Ovary (tissue), 7 donors: ENCODE measurements at regions not wholly inside any gene's neighbourhood (a gene's known extent, or its start where the extent isn't known, plus 50 kb on each side); places are given as distances from the start of the nearest gene placed in this dataset.

Experiments
- DNase-seq, 5 donors: peaks; one replicate each; pipeline ENCODE4 v3.0.0-alpha.2; 2019 to 2020
- H3K27ac ChIP-seq, 2 donors: fragments of 200-600 bp; one replicate each; pipeline versions ENCODE4 v1.5.1 to v1.8.0; 2019 to 2022
- H3K27me3 ChIP-seq: fragments of 200-600 bp; one replicate; pipeline ENCODE4 v1.8.0; 2022
- H3K36me3 ChIP-seq: fragments of 200-600 bp; sonication (generic); one replicate; pipeline ENCODE4 v1.5.1; 2019
- H3K4me1 ChIP-seq: one replicate; pipeline ENCODE4 v1.8.1; 2013; ENCODE audit warnings: mild to moderate bottlenecking, moderate library complexity; ENCODE audit not compliant: insufficient read depth
- H3K4me3 ChIP-seq: fragments of 200-600 bp; sonication (generic); one replicate; pipeline ENCODE4 v1.5.1; 2017
- H3K9me3 ChIP-seq, 2 donors: fragments of 200-600 bp in 1 of 2; sonication (generic) in 1 of 2; one replicate each; pipeline versions ENCODE4 v1.5.1 to v1.8.1; 2013 to 2019; ENCODE audit warnings: mild to moderate bottlenecking in 1 of 2, moderate library complexity in 1 of 2
- EP300 ChIP-seq: sonication (generic); formaldehyde crosslinking; IDR thresholded peaks from one replicate; pipeline ENCODE4 v1.6.1; 2017; ENCODE audit warnings: antibody characterized with exemption
- POLR2A ChIP-seq: fragments of 450-650 bp; IDR thresholded peaks from one replicate; pipeline ENCODE4 v1.6.1; 2017; ENCODE audit warnings: antibody characterized with exemption, mild to moderate bottlenecking, moderate library complexity
- WGBS, 3 donors: extraction: QIAGEN DNeasy Blood & Tissue Kit in 1 of 3; methylation state at CpG; one replicate each; pipeline versions ENCODE4 v1.1.5 to v1.1.7; 2013 to 2017; 5-methylcytosine and 5-hydroxymethylcytosine counted together
- intact Hi-C, 4 donors: fragments of 100-400 bp; cut with DNase I; formaldehyde crosslinking; loops; one replicate each; pipeline versions ENCODE4 v1.11.0 to v1.15.1; 2022 to 2023
- TF ChIP-seq, protein P1 (sequence below), 3 donors: fragments of 450-650 bp in 2 of 3; fragments of 200-600 bp in 1 of 3; IDR thresholded peaks; one replicate each; pipeline versions ENCODE4 v1.5.1 to v1.8.0; 2016 to 2022; ENCODE audit warnings: antibody characterized with exemption in 3 of 3, mild to moderate bottlenecking in 1 of 3
- donor health status: DM: no; HTN: no; CAD: no; lungs with moderate emphysema.
- donor health status: DM: no; HTN: no; CAD: no.
- donor health status: Bipolar disorder and iron deficiency.
- donor health status: DM: no; HTN: no; CAD: no.
- donor health status: DM: yes; HTN: yes; CAD: no.

GRCh38 chr13:106383791-106384190 is 151.7 kb downstream of the EFNB2 start:
- intact Hi-C loops, result no loop called here
- no peak for DNase-seq
- H3K27ac ChIP-seq, result no peak overlapping the region
- H3K4me1 ChIP-seq, result peaks cover 2% of the 10 kb centered on the region
- H3K36me3 ChIP-seq, result no peaks in the 10 kb centered on the region
- TF ChIP-seq EP300, result no peak
- TF ChIP-seq, protein P1, sequence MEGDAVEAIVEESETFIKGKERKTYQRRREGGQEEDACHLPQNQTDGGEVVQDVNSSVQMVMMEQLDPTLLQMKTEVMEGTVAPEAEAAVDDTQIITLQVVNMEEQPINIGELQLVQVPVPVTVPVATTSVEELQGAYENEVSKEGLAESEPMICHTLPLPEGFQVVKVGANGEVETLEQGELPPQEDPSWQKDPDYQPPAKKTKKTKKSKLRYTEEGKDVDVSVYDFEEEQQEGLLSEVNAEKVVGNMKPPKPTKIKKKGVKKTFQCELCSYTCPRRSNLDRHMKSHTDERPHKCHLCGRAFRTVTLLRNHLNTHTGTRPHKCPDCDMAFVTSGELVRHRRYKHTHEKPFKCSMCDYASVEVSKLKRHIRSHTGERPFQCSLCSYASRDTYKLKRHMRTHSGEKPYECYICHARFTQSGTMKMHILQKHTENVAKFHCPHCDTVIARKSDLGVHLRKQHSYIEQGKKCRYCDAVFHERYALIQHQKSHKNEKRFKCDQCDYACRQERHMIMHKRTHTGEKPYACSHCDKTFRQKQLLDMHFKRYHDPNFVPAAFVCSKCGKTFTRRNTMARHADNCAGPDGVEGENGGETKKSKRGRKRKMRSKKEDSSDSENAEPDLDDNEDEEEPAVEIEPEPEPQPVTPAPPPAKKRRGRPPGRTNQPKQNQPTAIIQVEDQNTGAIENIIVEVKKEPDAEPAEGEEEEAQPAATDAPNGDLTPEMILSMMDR (IDR thresholded peaks at IDR 0.05), result no peak
- TF ChIP-seq POLR2A, result no peak
- 96 to 98% (median 97%) methylated on average over 1 of the region's 1 CpG for WGBS, 3 donors
- no peak overlapping the region for H3K4me3 ChIP-seq
- no peaks in the 10 kb centered on the region for H3K27me3 ChIP-seq
- no peaks in the 10 kb centered on the region for H3K9me3 ChIP-seq

GRCh38 chr13:106382534-106382933 is 152.9 kb downstream of the EFNB2 start:
- no peak overlapping the region for H3K27ac ChIP-seq
- no peak for DNase-seq
- H3K36me3 ChIP-seq, result no peaks in the 10 kb centered on the region
- H3K27me3 ChIP-seq, result no peaks in the 10 kb centered on the region
- 77 to 90% (median 77%) methylated on average over 5 of the region's 5 CpGs for WGBS, 3 donors
- peaks cover 2% of the 10 kb centered on the region for H3K4me1 ChIP-seq
- H3K9me3 ChIP-seq, result no peaks in the 10 kb centered on the region
- no peak for TF ChIP-seq EP300
- no peak for TF ChIP-seq POLR2A
- TF ChIP-seq, protein P1 (IDR thresholded peaks at IDR 0.05), result no peak
- intact Hi-C loops, result no loop called here
- H3K4me3 ChIP-seq, result no peak overlapping the region

- Histone ChIP-seq H3K9me3 (no peaks in the 10 kb centered on the region), H3K36me3 (no peaks in the 10 kb centered on the region), H3K4me1 (peaks cover 2% of the 10 kb centered on the region), H3K4me3 (no peak overlapping the region), H3K27ac (no peak overlapping the region), H3K27me3 (no peaks in the 10 kb centered on the region)
- WGBS, 3 donors, result 49 to 66% (median 50%) methylated on average over 4 of the region's 4 CpGs
- no peak for DNase-seq
- TF ChIP-seq EP300 (no peak), POLR2A (no peak)
- TF ChIP-seq, protein P1 (IDR thresholded peaks at IDR 0.05), result no peak
- intact Hi-C loops, result no loop called here
These were observed 154.4 kb downstream of the EFNB2 start for GRCh38 chr13:106381091-106381490.

GRCh38 chr13:106377931-106378662 is 157.4 kb downstream of the EFNB2 start:
- TF ChIP-seq, protein P1 (IDR thresholded peaks at IDR 0.05), result no peak
- TF ChIP-seq EP300, result no peak
- no peak for TF ChIP-seq POLR2A
- Histone ChIP-seq H3K9me3 (no peaks in the 10 kb centered on the region), H3K27me3 (no peaks in the 10 kb centered on the region), H3K4me1 (no peaks in the 10 kb centered on the region), H3K4me3 (no peak overlapping the region), H3K27ac (no peak overlapping the region), H3K36me3 (no peaks in the 10 kb centered on the region)
- intact Hi-C loops, result no loop called here
- no peak for DNase-seq
- 78 to 85% (median 82%) methylated on average over 7 of the region's 7 CpGs for WGBS, 3 donors
